C4-2B (cell line): ENCODE measurements at regions not wholly inside any gene's neighbourhood (a gene's known extent, or its start where the extent isn't known, plus 50 kb on each side); places are given as distances from the start of the nearest gene placed in this dataset.

Source experiments
- ZFX ChIP-seq: fragments of 450-650 bp; IDR thresholded peaks from 2 replicates; pipeline ENCODE4 v1.6.1; 2017
- TF ChIP-seq, protein P1 (sequence below): fragments of 450-650 bp; conservative IDR thresholded peaks from 2 replicates; pipeline ENCODE4 v1.5.1; 2017; ENCODE audit warnings: mild to moderate bottlenecking

DNA sequence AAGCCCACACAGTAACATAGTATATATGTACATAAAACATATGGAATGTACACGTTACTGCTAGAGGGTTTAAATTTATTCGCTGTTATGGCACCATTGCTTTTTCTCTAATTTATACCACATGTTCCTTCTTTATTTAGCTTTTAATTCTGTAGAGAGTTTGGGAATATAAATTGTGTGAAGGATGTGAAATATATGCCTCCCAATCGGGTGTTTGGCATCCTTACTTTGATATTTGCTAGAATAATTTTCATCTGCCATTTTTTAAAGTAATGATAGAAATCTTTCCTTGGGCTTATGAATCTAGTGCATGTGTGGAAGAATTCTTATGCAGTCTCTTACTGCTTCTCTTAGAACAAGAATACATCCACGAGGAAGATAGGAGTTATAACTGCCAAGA lies 509.8 kb upstream of the RAG2 start:
- TF ChIP-seq, protein P1, sequence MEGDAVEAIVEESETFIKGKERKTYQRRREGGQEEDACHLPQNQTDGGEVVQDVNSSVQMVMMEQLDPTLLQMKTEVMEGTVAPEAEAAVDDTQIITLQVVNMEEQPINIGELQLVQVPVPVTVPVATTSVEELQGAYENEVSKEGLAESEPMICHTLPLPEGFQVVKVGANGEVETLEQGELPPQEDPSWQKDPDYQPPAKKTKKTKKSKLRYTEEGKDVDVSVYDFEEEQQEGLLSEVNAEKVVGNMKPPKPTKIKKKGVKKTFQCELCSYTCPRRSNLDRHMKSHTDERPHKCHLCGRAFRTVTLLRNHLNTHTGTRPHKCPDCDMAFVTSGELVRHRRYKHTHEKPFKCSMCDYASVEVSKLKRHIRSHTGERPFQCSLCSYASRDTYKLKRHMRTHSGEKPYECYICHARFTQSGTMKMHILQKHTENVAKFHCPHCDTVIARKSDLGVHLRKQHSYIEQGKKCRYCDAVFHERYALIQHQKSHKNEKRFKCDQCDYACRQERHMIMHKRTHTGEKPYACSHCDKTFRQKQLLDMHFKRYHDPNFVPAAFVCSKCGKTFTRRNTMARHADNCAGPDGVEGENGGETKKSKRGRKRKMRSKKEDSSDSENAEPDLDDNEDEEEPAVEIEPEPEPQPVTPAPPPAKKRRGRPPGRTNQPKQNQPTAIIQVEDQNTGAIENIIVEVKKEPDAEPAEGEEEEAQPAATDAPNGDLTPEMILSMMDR, result peak; percentile 3; the same call in 1 of the 2 replicates
- no peak for TF ChIP-seq ZFX
